ENCODE measurements at regions not wholly inside any gene's neighbourhood (a gene's known extent, or its start where the extent isn't known, plus 50 kb on each side); places are given as distances from the start of the nearest gene placed in this dataset.

DNA sequence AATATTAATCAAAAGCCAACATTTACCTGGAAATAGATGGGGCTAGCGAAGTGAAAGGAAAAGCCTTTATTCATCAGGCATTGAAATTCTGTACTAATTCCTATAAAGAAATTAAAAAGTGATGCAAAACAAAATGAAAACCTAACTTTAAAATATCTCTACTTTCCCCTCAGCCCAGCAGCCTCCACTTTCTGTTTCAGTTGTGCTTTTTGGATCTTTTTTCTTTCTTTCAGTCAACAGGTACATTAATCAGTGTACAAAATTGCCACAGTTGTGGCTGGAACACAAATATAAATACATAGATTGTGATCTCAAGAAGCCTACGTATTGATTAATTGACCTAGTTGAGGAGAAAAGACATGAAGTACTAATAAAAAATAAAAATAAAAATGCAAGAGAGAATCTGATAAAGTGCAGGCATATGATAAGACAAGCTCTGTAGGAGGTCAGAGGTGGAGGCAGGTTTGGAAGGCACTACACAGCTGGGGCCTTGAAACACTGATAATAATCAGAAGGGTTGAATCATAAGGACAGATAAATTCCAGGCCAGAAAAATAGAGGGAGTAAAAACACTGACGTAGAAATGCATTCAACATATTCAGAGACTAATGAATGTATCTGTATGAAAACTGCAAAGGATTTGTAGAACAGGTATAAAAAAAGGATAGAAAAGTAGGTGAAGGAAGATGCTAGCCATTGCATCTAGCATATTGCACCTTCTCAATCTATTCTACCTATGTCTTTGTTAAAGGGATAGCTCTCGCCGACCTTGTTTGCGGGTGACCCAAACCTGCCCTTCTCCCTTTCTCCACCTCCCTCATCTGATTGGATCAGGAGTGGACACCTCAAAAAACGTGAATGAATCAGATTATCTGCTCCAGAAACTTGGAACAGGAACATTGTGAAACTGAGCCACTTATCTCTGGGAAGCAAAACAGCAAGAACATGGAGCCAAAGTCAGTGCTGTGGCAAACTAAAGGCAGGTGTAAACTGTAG, 607.8 kb upstream of the ADGRL2 start:
- no peaks in the 10 kb centered on the region for H3K36me3 ChIP-seq
- H3K27ac ChIP-seq (replicated peaks) = no peak overlapping the region
- TF ChIP-seq CTCF (IDR thresholded peaks at IDR 0.05; ENCODE audit: borderline replicate concordance) = no peak
- H3K4me3 ChIP-seq = no peak overlapping the region
- H3K27me3 ChIP-seq (ENCODE audit: low read depth) = no peaks in the 10 kb centered on the region
- no peaks in the 10 kb centered on the region for H3K4me1 ChIP-seq
- intact Hi-C loops (cut with micrococcal nuclease) = no loop called here
- peaks cover 5% of the 10 kb centered on the region for H3K9me3 ChIP-seq (replicated peaks)
- no peak for DNase-seq

- Histone ChIP-seq H3K36me3 (no peaks in the 10 kb centered on the region), H3K27me3 (ENCODE audit: low read depth) (no peaks in the 10 kb centered on the region), H3K9me3 (replicated peaks) (no peaks in the 10 kb centered on the region), H3K27ac (replicated peaks) (no peak overlapping the region), H3K4me1 (no peaks in the 10 kb centered on the region), H3K4me3 (no peak overlapping the region)
- intact Hi-C loops (cut with micrococcal nuclease) = no loop called here
- no peak for TF ChIP-seq CTCF (IDR thresholded peaks at IDR 0.05; ENCODE audit: borderline replicate concordance)
- DNase-seq = no peak
Measured at GRCh38 chr1:81190003-81190402, 610.7 kb upstream of the ADGRL2 start.

DNA sequence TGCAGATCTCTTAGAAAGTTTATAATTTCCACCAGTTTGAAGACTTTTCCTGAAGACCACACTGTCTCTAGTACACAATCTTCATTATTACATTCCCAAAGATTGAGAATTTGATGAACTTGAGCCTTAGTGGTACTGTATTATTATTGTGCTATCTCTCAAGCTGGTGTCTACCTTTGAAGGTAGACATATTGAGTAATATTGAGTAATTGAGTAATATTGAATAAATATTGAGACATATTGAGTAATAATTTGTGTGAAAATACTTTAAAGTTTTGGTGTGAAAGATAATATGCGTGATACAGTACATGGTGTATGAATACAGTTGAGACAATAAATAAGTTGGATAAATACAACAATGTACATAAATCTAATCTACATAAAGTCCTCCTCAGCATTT, 613.1 kb upstream of the ADGRL2 start:
- Histone ChIP-seq H3K4me1 (no peaks in the 10 kb centered on the region), H3K9me3 (replicated peaks) (no peaks in the 10 kb centered on the region), H3K27me3 (ENCODE audit: low read depth) (no peaks in the 10 kb centered on the region), H3K27ac (replicated peaks) (no peak overlapping the region), H3K36me3 (no peaks in the 10 kb centered on the region), H3K4me3 (no peak overlapping the region)
- TF ChIP-seq CTCF (IDR thresholded peaks at IDR 0.05; ENCODE audit: borderline replicate concordance) = no peak
- no peak for DNase-seq
- intact Hi-C loops (cut with micrococcal nuclease) = no loop called here

DNA sequence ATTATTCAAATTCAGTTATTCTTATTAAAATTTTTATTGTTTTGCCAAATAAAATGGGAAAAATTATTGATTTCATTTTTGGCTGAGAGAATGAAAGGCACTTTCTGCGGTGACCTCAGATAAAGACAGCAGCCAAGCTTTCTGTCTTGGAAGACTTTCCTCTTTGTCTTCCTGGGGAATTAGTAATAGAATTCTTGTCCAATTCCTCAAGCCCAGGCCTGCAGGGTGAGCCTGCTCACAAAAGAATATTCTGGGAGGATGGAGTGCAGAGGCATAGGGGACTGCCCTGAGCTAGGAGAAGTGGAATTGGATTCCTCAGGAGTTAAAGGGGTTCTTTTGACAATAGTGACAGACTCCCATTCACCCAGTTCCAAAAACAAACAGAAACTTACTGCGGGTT, 614.5 kb upstream of the ADGRL2 start:
- no peaks in the 10 kb centered on the region for H3K4me1 ChIP-seq
- H3K27ac ChIP-seq (replicated peaks) = no peak overlapping the region
- no peaks in the 10 kb centered on the region for H3K36me3 ChIP-seq
- H3K4me3 ChIP-seq = no peak overlapping the region
- DNase-seq = no peak
- intact Hi-C loops (cut with micrococcal nuclease) = no loop called here
- TF ChIP-seq CTCF (IDR thresholded peaks at IDR 0.05; ENCODE audit: borderline replicate concordance) = no peak
- H3K27me3 ChIP-seq (ENCODE audit: low read depth) = no peaks in the 10 kb centered on the region
- peaks cover 5% of the 10 kb centered on the region for H3K9me3 ChIP-seq (replicated peaks)

DNA sequence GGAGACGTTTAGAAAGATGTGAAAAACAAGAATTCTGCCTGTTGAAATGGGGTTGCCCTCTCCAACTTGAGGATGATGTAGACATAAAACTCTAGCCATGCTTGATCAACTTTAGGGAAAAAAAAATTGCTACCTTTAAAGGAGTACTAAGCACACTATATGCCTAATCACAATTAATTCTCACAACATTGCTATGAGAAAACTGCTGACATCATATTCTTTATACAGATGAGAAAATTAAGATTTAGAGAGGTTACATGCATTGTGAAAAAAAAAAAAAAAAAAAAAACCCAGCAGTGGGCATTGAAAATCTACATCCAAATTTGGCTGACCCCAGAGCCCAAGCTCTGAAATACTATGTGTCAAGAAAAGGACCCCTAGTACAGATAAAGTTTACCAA, 617.2 kb upstream of the ADGRL2 start:
- Histone ChIP-seq H3K4me3 (no peak overlapping the region), H3K27me3 (ENCODE audit: low read depth) (no peaks in the 10 kb centered on the region), H3K27ac (replicated peaks) (no peak overlapping the region), H3K4me1 (no peaks in the 10 kb centered on the region), H3K36me3 (no peaks in the 10 kb centered on the region), H3K9me3 (replicated peaks) (peaks cover 11% of the 10 kb centered on the region)
- no peak for DNase-seq
- intact Hi-C loops (cut with micrococcal nuclease) = no loop called here
- TF ChIP-seq CTCF (IDR thresholded peaks at IDR 0.05; ENCODE audit: borderline replicate concordance) = no peak
